Endodermal cell (in vitro differentiated cells): ENCODE measurements at regions not wholly inside any gene's neighbourhood (a gene's known extent, or its start where the extent isn't known, plus 50 kb on each side); places are given as distances from the start of the nearest gene placed in this dataset.
A peak's percentile ranks its signal among the peaks of the same experiment; 100 is the strongest.

Experiments
- DNase-seq: peaks from one replicate; pipeline ENCODE4 v3.0.0-alpha.2; 2017
- H3K27ac ChIP-seq: 2 replicates; pipeline ENCODE4 v1.5.1; 2013; ENCODE audit warnings: mild to moderate bottlenecking, low read depth, low read length, moderate library complexity
- H3K27me3 ChIP-seq: 2 replicates; pipeline ENCODE4 v1.6.1; 2013; ENCODE audit warnings: mild to moderate bottlenecking, low read length, moderate library complexity; ENCODE audit not compliant: insufficient read depth, control insufficient read depth, poor library complexity, severe bottlenecking
- H3K36me3 ChIP-seq: 2 replicates; pipeline ENCODE4 v1.7.0; 2013; ENCODE audit warnings: mild to moderate bottlenecking, low read length, moderate library complexity; ENCODE audit not compliant: control insufficient read depth, insufficient read depth
- H3K4me1 ChIP-seq: one replicate; pipeline ENCODE4 v1.7.0; 2013; ENCODE audit warnings: low read length; ENCODE audit not compliant: control insufficient read depth, insufficient read depth
- H3K4me3 ChIP-seq: 2 replicates; pipeline ENCODE4 v1.5.1; 2013; ENCODE audit warnings: mild to moderate bottlenecking, low read length, moderate library complexity
- H3K9ac ChIP-seq: 2 replicates; pipeline ENCODE4 v1.6.1; 2013; ENCODE audit warnings: mild to moderate bottlenecking, low read length, moderate library complexity; ENCODE audit not compliant: poor library complexity, severe bottlenecking; ENCODE audit errors: extremely low read depth
- H3K9me3 ChIP-seq: 2 replicates; pipeline ENCODE4 v1.6.1; 2013; ENCODE audit warnings: mild to moderate bottlenecking, low read length, moderate library complexity; ENCODE audit not compliant: control insufficient read depth
- H3K27ac Mint-ChIP-seq: 2 replicates; pipeline ENCODE4 v1.8.0; 2020; ENCODE audit warnings: mixed read lengths
- H3K27me3 Mint-ChIP-seq: 2 replicates; pipeline ENCODE4 v1.8.0; 2021; ENCODE audit warnings: mild to moderate bottlenecking, mixed read lengths; ENCODE audit not compliant: insufficient read depth
- H3K36me3 Mint-ChIP-seq: 2 replicates; pipeline ENCODE4 v1.8.0; 2020; ENCODE audit warnings: low read depth, mixed read lengths
- H3K4me1 Mint-ChIP-seq: 2 replicates; pipeline ENCODE4 v1.8.0; 2020; ENCODE audit warnings: mixed read lengths
- H3K4me3 Mint-ChIP-seq: 2 replicates; pipeline ENCODE4 v1.8.0; 2020; ENCODE audit warnings: mild to moderate bottlenecking, moderate library complexity, mixed read lengths
- H3K9me3 Mint-ChIP-seq: 2 replicates; pipeline ENCODE4 v1.8.0; 2020; ENCODE audit warnings: mild to moderate bottlenecking, mixed read lengths
- WGBS, 2 experiments: methylation state at CpG; one replicate each; pipeline versions ENCODE4 v1.1.5 to v1.1.7; 2013; ENCODE audit warnings: missing lambda C conversion rate in 2 of 2, mixed read lengths in 1 of 2; ENCODE audit not compliant: insufficient coverage in 1 of 2, insufficient read length in 1 of 2; 5-methylcytosine and 5-hydroxymethylcytosine counted together
- TF ChIP-seq, protein P1 (sequence below): fragments of 200-600 bp; sonication (generic); conservative IDR thresholded peaks from 2 replicates; pipeline ENCODE4 v1.5.0; 2021; ENCODE audit warnings: antibody characterized with exemption, mild to moderate bottlenecking

GRCh38 chr5:123811831-123812230 lies 299.9 kb downstream of the CSNK1G3 start:
- Histone ChIP-seq H3K4me3 (no peak overlapping the region), H3K4me1 (peaks cover 26% of the 10 kb centered on the region), H3K36me3 (no peaks in the 10 kb centered on the region), H3K9me3 (no peaks in the 10 kb centered on the region), H3K9ac (no peak overlapping the region), H3K27me3 (no peaks in the 10 kb centered on the region), H3K27ac (peak overlapping the region; percentile 74)
- WGBS, 2 experiments = 83 to 93% methylated on average over 2 of the region's 2 CpGs
- TF ChIP-seq, protein P1, sequence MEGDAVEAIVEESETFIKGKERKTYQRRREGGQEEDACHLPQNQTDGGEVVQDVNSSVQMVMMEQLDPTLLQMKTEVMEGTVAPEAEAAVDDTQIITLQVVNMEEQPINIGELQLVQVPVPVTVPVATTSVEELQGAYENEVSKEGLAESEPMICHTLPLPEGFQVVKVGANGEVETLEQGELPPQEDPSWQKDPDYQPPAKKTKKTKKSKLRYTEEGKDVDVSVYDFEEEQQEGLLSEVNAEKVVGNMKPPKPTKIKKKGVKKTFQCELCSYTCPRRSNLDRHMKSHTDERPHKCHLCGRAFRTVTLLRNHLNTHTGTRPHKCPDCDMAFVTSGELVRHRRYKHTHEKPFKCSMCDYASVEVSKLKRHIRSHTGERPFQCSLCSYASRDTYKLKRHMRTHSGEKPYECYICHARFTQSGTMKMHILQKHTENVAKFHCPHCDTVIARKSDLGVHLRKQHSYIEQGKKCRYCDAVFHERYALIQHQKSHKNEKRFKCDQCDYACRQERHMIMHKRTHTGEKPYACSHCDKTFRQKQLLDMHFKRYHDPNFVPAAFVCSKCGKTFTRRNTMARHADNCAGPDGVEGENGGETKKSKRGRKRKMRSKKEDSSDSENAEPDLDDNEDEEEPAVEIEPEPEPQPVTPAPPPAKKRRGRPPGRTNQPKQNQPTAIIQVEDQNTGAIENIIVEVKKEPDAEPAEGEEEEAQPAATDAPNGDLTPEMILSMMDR = no peak
- Mint-ChIP-seq H3K9me3 (no peaks in the 10 kb centered on the region), H3K27ac (peak overlapping the region; percentile 71), H3K4me1 (peaks cover 82% of the 10 kb centered on the region), H3K27me3 (no peaks in the 10 kb centered on the region), H3K36me3 (no peaks in the 10 kb centered on the region), H3K4me3 (no peak overlapping the region)
- no peak for DNase-seq

- H3K27ac ChIP-seq = peak overlapping the region; percentile 74
- peaks cover 26% of the 10 kb centered on the region for H3K4me1 ChIP-seq
- TF ChIP-seq, protein P1 = no peak
- H3K9ac ChIP-seq = no peak overlapping the region
- no peaks in the 10 kb centered on the region for H3K9me3 Mint-ChIP-seq
- no peak overlapping the region for H3K4me3 ChIP-seq
- H3K27me3 ChIP-seq = no peaks in the 10 kb centered on the region
- H3K9me3 ChIP-seq = no peaks in the 10 kb centered on the region
- 63 to 75% methylated on average over 2 to 8 of the region's 8 CpGs for WGBS, 2 experiments
- peak; percentile 50 for DNase-seq
- H3K27me3 Mint-ChIP-seq = no peaks in the 10 kb centered on the region
- H3K27ac Mint-ChIP-seq = peak overlapping the region; percentile 71
- H3K4me1 Mint-ChIP-seq = peaks cover 85% of the 10 kb centered on the region
- H3K36me3 ChIP-seq = no peaks in the 10 kb centered on the region
- H3K4me3 Mint-ChIP-seq = no peak overlapping the region
- no peaks in the 10 kb centered on the region for H3K36me3 Mint-ChIP-seq
Measured at GRCh38 chr5:123810746-123811340, 298.9 kb downstream of the CSNK1G3 start.

- no peak overlapping the region for H3K4me3 Mint-ChIP-seq
- no peaks in the 10 kb centered on the region for H3K36me3 ChIP-seq
- H3K27me3 ChIP-seq = no peaks in the 10 kb centered on the region
- H3K4me3 ChIP-seq = no peak overlapping the region
- no peak overlapping the region for H3K27ac Mint-ChIP-seq
- WGBS, 2 experiments = 40 to 62% methylated on average over 2 to 4 of the region's 4 CpGs
- no peak overlapping the region for H3K9ac ChIP-seq
- no peaks in the 10 kb centered on the region for H3K9me3 Mint-ChIP-seq
- peaks cover 26% of the 10 kb centered on the region for H3K4me1 ChIP-seq
- no peaks in the 10 kb centered on the region for H3K9me3 ChIP-seq
- TF ChIP-seq, protein P1 = no peak
- DNase-seq = peak; percentile 64
- no peaks in the 10 kb centered on the region for H3K27me3 Mint-ChIP-seq
- H3K36me3 Mint-ChIP-seq = no peaks in the 10 kb centered on the region
- H3K4me1 Mint-ChIP-seq = peaks cover 80% of the 10 kb centered on the region
- H3K27ac ChIP-seq = peak overlapping the region; percentile 74
Measured at GRCh38 chr5:123810253-123810652, 298.3 kb downstream of the CSNK1G3 start.
